Neural progenitor cell (in vitro differentiated cells): ENCODE measurements at regions not wholly inside any gene's neighbourhood (a gene's known extent, or its start where the extent isn't known, plus 50 kb on each side); places are given as distances from the start of the nearest gene placed in this dataset.

ENCODE experiments used
- EZH2 ChIP-seq: fragments of 200-600 bp; sonication (generic); IDR thresholded peaks from 2 replicates; pipeline ENCODE4 v1.6.1; 2017; ENCODE audit warnings: antibody characterized with exemption, mild to moderate bottlenecking, moderate library complexity
- TF ChIP-seq, protein P1 (sequence below): fragments of 200-600 bp; sonication (generic); IDR thresholded peaks from 2 replicates; pipeline ENCODE4 v1.5.1; 2017; ENCODE audit warnings: antibody characterized with exemption, mild to moderate bottlenecking

DNA sequence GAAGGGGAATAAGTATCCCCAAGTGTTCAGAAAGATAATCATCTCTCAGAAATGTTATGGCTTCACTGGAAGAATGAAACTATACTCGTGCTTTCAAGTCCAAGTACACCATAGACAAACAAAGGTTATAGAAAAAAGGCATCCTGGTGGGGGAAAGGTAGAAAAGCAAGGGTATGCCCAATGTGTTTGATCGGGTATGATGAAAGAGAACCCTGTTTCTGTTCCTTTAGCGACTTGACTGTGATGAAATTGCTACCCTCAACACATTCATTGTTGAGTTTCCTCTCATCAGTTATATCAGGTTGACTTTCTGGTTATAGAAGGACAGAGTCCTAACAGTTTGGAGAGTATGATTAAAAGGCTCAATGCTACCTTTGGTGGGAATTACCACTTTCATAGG lies 464.3 kb downstream of the GRXCR1 start:
- TF ChIP-seq, protein P1, sequence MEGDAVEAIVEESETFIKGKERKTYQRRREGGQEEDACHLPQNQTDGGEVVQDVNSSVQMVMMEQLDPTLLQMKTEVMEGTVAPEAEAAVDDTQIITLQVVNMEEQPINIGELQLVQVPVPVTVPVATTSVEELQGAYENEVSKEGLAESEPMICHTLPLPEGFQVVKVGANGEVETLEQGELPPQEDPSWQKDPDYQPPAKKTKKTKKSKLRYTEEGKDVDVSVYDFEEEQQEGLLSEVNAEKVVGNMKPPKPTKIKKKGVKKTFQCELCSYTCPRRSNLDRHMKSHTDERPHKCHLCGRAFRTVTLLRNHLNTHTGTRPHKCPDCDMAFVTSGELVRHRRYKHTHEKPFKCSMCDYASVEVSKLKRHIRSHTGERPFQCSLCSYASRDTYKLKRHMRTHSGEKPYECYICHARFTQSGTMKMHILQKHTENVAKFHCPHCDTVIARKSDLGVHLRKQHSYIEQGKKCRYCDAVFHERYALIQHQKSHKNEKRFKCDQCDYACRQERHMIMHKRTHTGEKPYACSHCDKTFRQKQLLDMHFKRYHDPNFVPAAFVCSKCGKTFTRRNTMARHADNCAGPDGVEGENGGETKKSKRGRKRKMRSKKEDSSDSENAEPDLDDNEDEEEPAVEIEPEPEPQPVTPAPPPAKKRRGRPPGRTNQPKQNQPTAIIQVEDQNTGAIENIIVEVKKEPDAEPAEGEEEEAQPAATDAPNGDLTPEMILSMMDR: no peak
- TF ChIP-seq EZH2: no peak
